ENCODE measurements at regions not wholly inside any gene's neighbourhood (a gene's known extent, or its start where the extent isn't known, plus 50 kb on each side); places are given as distances from the start of the nearest gene placed in this dataset.

- H3K9me3 ChIP-seq (ENCODE audit: control insufficient read depth, low read length), result no peaks in the 10 kb centered on the region
- 84 to 91% methylated on average over 2 to 3 of the region's 3 CpGs for WGBS, 2 experiments
- no peaks in the 10 kb centered on the region for H3K27me3 ChIP-seq (ENCODE audit: control insufficient read depth, insufficient read depth, low read length, poor library complexity, severe bottlenecking)
- H3K36me3 ChIP-seq (ENCODE audit: control insufficient read depth, insufficient read depth, low read length), result no peaks in the 10 kb centered on the region
- no peaks in the 10 kb centered on the region for H3K4me1 ChIP-seq (ENCODE audit: control insufficient read depth, insufficient read depth, low read length)
- no peak overlapping the region for H3K27ac ChIP-seq (ENCODE audit: insufficient read depth, low read depth, low read length, poor library complexity, severe bottlenecking)
- H3K4me3 ChIP-seq (ENCODE audit: insufficient read depth, low read depth, low read length), result no peak overlapping the region
Observed at GRCh38 chr13:108560093-108560492, 69.3 kb upstream of the MYO16 start.

GRCh38 chr13:108561149-108561548, 68.3 kb upstream of the MYO16 start:
- 72 to 76% methylated on average over 2 of the region's 2 CpGs for WGBS, 2 experiments
- no peaks in the 10 kb centered on the region for H3K36me3 ChIP-seq (ENCODE audit: control insufficient read depth, insufficient read depth, low read length)
- H3K27ac ChIP-seq (ENCODE audit: insufficient read depth, low read depth, low read length, poor library complexity, severe bottlenecking), result no peak overlapping the region
- no peaks in the 10 kb centered on the region for H3K4me1 ChIP-seq (ENCODE audit: control insufficient read depth, insufficient read depth, low read length)
- no peaks in the 10 kb centered on the region for H3K27me3 ChIP-seq (ENCODE audit: control insufficient read depth, insufficient read depth, low read length, poor library complexity, severe bottlenecking)
- H3K4me3 ChIP-seq (ENCODE audit: insufficient read depth, low read depth, low read length), result no peak overlapping the region
- H3K9me3 ChIP-seq (ENCODE audit: control insufficient read depth, low read length), result no peaks in the 10 kb centered on the region

GRCh38 chr13:108566413-108567170, 62.8 kb upstream of the MYO16 start:
- Histone ChIP-seq H3K9me3 (ENCODE audit: control insufficient read depth, low read length) (no peaks in the 10 kb centered on the region), H3K27me3 (ENCODE audit: control insufficient read depth, insufficient read depth, low read length, poor library complexity, severe bottlenecking) (no peaks in the 10 kb centered on the region), H3K27ac (ENCODE audit: insufficient read depth, low read depth, low read length, poor library complexity, severe bottlenecking) (no peak overlapping the region), H3K4me1 (ENCODE audit: control insufficient read depth, insufficient read depth, low read length) (no peaks in the 10 kb centered on the region), H3K4me3 (ENCODE audit: insufficient read depth, low read depth, low read length) (no peak overlapping the region), H3K36me3 (ENCODE audit: control insufficient read depth, insufficient read depth, low read length) (no peaks in the 10 kb centered on the region)
- WGBS, 2 experiments, result 86 to 94% methylated on average over 2 of the region's 2 CpGs

- H3K9me3 ChIP-seq (ENCODE audit: control insufficient read depth, low read length), result no peaks in the 10 kb centered on the region
- no peak overlapping the region for H3K4me3 ChIP-seq (ENCODE audit: insufficient read depth, low read depth, low read length)
- WGBS, 2 experiments, result 86 to 93% methylated on average over 6 of the region's 6 CpGs
- no peak overlapping the region for H3K27ac ChIP-seq (ENCODE audit: insufficient read depth, low read depth, low read length, poor library complexity, severe bottlenecking)
- no peaks in the 10 kb centered on the region for H3K4me1 ChIP-seq (ENCODE audit: control insufficient read depth, insufficient read depth, low read length)
- no peaks in the 10 kb centered on the region for H3K27me3 ChIP-seq (ENCODE audit: control insufficient read depth, insufficient read depth, low read length, poor library complexity, severe bottlenecking)
- no peaks in the 10 kb centered on the region for H3K36me3 ChIP-seq (ENCODE audit: control insufficient read depth, insufficient read depth, low read length)
Observed at GRCh38 chr13:108572782-108573211, 56.6 kb upstream of the MYO16 start.

- H3K36me3 ChIP-seq (ENCODE audit: control insufficient read depth, insufficient read depth, low read length), result no peaks in the 10 kb centered on the region
- 82 to 88% methylated on average over 1 of the region's 1 CpG for WGBS, 2 experiments
- H3K4me3 ChIP-seq (ENCODE audit: insufficient read depth, low read depth, low read length), result no peak overlapping the region
- H3K4me1 ChIP-seq (ENCODE audit: control insufficient read depth, insufficient read depth, low read length), result no peaks in the 10 kb centered on the region
- H3K27me3 ChIP-seq (ENCODE audit: control insufficient read depth, insufficient read depth, low read length, poor library complexity, severe bottlenecking), result no peaks in the 10 kb centered on the region
- no peaks in the 10 kb centered on the region for H3K9me3 ChIP-seq (ENCODE audit: control insufficient read depth, low read length)
- H3K27ac ChIP-seq (ENCODE audit: insufficient read depth, low read depth, low read length, poor library complexity, severe bottlenecking), result no peak overlapping the region
Observed at GRCh38 chr13:108573455-108573854, 56.0 kb upstream of the MYO16 start.

DNA sequence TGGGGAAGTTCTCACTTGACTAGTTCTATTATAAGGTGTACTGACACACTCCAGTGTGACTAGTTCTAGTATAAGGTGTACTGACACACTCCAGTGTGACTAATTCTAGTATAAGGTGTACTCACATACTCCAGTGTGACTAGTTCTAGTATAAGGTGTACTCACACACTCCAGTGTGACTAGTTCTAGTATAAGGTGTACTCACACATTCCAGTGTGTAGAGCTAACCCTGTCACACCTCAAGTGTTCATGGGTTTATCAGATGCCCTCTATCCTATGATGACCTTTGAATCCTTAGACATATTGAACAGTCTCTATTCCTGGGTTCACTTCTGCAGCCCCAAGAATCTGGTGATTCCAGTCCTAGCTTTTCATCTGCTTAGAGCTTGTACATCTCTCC, 54.6 kb upstream of the MYO16 start:
- H3K27me3 ChIP-seq (ENCODE audit: control insufficient read depth, insufficient read depth, low read length, poor library complexity, severe bottlenecking), result no peaks in the 10 kb centered on the region
- H3K27ac ChIP-seq (ENCODE audit: insufficient read depth, low read depth, low read length, poor library complexity, severe bottlenecking), result no peak overlapping the region
- no peaks in the 10 kb centered on the region for H3K9me3 ChIP-seq (ENCODE audit: control insufficient read depth, low read length)
- no peak overlapping the region for H3K4me3 ChIP-seq (ENCODE audit: insufficient read depth, low read depth, low read length)
- H3K36me3 ChIP-seq (ENCODE audit: control insufficient read depth, insufficient read depth, low read length), result no peaks in the 10 kb centered on the region
- H3K4me1 ChIP-seq (ENCODE audit: control insufficient read depth, insufficient read depth, low read length), result no peaks in the 10 kb centered on the region

DNA sequence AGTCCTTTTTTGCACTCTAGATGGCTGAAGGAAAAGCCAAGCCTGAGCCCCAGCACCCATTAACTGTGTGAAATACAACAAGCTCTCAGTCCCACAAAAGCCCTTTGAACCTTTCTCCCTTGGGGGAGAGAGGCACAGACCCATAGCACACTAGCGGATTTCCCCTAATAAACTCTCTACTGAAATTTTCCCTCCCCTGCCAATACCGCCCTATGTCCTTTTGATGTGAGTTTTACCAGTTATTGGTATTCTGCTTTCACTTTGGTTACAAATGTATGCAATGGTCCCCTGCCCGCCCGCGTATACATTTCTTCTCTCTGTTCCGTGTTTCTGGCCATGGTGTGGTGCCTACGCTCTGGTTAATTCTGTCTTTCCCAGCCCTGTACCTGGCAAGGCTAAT, 54.0 kb upstream of the MYO16 start:
- Histone ChIP-seq H3K27me3 (ENCODE audit: control insufficient read depth, insufficient read depth, low read length, poor library complexity, severe bottlenecking) (no peaks in the 10 kb centered on the region), H3K9me3 (ENCODE audit: control insufficient read depth, low read length) (no peaks in the 10 kb centered on the region), H3K27ac (ENCODE audit: insufficient read depth, low read depth, low read length, poor library complexity, severe bottlenecking) (no peak overlapping the region), H3K4me3 (ENCODE audit: insufficient read depth, low read depth, low read length) (no peak overlapping the region), H3K36me3 (ENCODE audit: control insufficient read depth, insufficient read depth, low read length) (no peaks in the 10 kb centered on the region), H3K4me1 (ENCODE audit: control insufficient read depth, insufficient read depth, low read length) (no peaks in the 10 kb centered on the region)
- 93 to 98% methylated on average over 6 to 7 of the region's 7 CpGs for WGBS, 2 experiments
